Upper lobe of left lung (tissue), 6 donors: ENCODE measurements at regions not wholly inside any gene's neighbourhood (a gene's known extent, or its start where the extent isn't known, plus 50 kb on each side); places are given as distances from the start of the nearest gene placed in this dataset.

Source experiments
- ATAC-seq, 2 donors: fragments of 200-7000 bp; cut with Tn5 transposase; one replicate each; pipeline ENCODE4 v1.9.1; 2022; ENCODE audit warnings: mild to moderate bottlenecking in 2 of 2, moderate library complexity in 2 of 2; ENCODE audit not compliant: low FRiP score in 2 of 2
- DNase-seq, 2 donors: peaks; one replicate each; pipeline ENCODE4 v3.0.0-alpha.2; 2019 to 2020
- H3K27ac ChIP-seq, 4 donors: fragments of 200-600 bp; sonication (generic); one replicate each; pipeline ENCODE4 v1.5.1; 2016 to 2019
- H3K27me3 ChIP-seq, 4 donors: fragments of 200-600 bp; sonication (generic); one replicate each; pipeline ENCODE4 v1.5.1; 2017 to 2019
- H3K36me3 ChIP-seq, 4 donors: fragments of 200-600 bp; sonication (generic); one replicate each; pipeline ENCODE4 v1.5.1; 2016 to 2019
- H3K4me1 ChIP-seq, 4 donors: fragments of 200-600 bp; sonication (generic); one replicate each; pipeline ENCODE4 v1.5.1; 2018 to 2019
- H3K4me3 ChIP-seq, 4 donors: fragments of 200-600 bp; sonication (generic); one replicate each; pipeline ENCODE4 v1.5.1; 2017 to 2019; ENCODE audit warnings: mild to moderate bottlenecking in 2 of 4, moderate library complexity in 1 of 4
- H3K9me3 ChIP-seq, 4 donors: fragments of 200-600 bp; sonication (generic); one replicate each; pipeline ENCODE4 v1.5.1; 2018 to 2019
- CTCF ChIP-seq, 6 experiments: fragments of 450-650 bp in 4 of 6; fragments of 200-600 bp in 2 of 6; sonication (generic) in 2 of 6; IDR thresholded peaks; one replicate each; pipeline ENCODE4 v1.5.1; 2016 to 2019; ENCODE audit warnings: antibody characterized with exemption in 6 of 6
- EP300 ChIP-seq, 4 donors: sonication (generic); formaldehyde crosslinking; IDR thresholded peaks; one replicate each; pipeline ENCODE4 v1.5.1; 2017; ENCODE audit warnings: antibody characterized with exemption in 4 of 4, control low read depth in 2 of 4
- POLR2A ChIP-seq, 4 donors: fragments of 450-650 bp; IDR thresholded peaks; one replicate each; pipeline ENCODE4 v1.5.1; 2016 to 2017; ENCODE audit warnings: antibody characterized with exemption in 4 of 4, mild to moderate bottlenecking in 2 of 4
- POLR2AphosphoS5 ChIP-seq, 2 donors: sonication (generic); formaldehyde crosslinking; IDR thresholded peaks; one replicate each; pipeline ENCODE4 v1.5.1; 2017; ENCODE audit warnings: antibody characterized with exemption in 2 of 2
- WGBS, 2 donors: methylation state at CpG; one replicate each; pipeline ENCODE4 v1.1.5; 2017 to 2018; 5-methylcytosine and 5-hydroxymethylcytosine counted together
- donor health status: DM: no; HTN: no; CAD: no; lungs with moderate emphysema.
- donor health status: DM: no; HTN: yes; CAD: no; lungs with severe emphysema.

GRCh38 chr2:64721320-64721623, 67.6 kb upstream of the SERTAD2 start:
- 73 to 77% methylated on average over 5 of the region's 5 CpGs for WGBS, 2 donors
- Histone ChIP-seq H3K9me3 (no peaks in the 10 kb centered on the region), H3K4me1 (peaks cover 0 to 5% (median 3%) of the 10 kb centered on the region in 4 donors), H3K36me3 (no peaks in the 10 kb centered on the region), H3K4me3 (no peak overlapping the region), H3K27ac (no peak overlapping the region), H3K27me3 (no peaks in the 10 kb centered on the region)
- DNase-seq (no peak), ATAC-seq (no peak)
- TF ChIP-seq POLR2AphosphoS5 (IDR thresholded peaks at IDR 0.05) (no peak), CTCF (IDR thresholded peaks at IDR 0.05) (no peak), EP300 (IDR thresholded peaks at IDR 0.05) (no peak), POLR2A (IDR thresholded peaks at IDR 0.05) (no peak)

GRCh38 chr2:64722291-64723044, 68.8 kb upstream of the SERTAD2 start:
- no peaks in the 10 kb centered on the region for H3K9me3 ChIP-seq
- no peaks in the 10 kb centered on the region for H3K36me3 ChIP-seq
- no peaks in the 10 kb centered on the region for H3K27me3 ChIP-seq
- no peak overlapping the region for H3K27ac ChIP-seq
- TF ChIP-seq POLR2A (IDR thresholded peaks at IDR 0.05) (no peak), EP300 (IDR thresholded peaks at IDR 0.05) (no peak), CTCF (IDR thresholded peaks at IDR 0.05) (no peak), POLR2AphosphoS5 (IDR thresholded peaks at IDR 0.05) (no peak)
- H3K4me3 ChIP-seq: no peak overlapping the region
- H3K4me1 ChIP-seq: peaks cover 8 to 15% (median 14%) of the 10 kb centered on the region in 4 donors
- 63 to 67% methylated on average over 2 of the region's 2 CpGs for WGBS, 2 donors
- DNase-seq (no peak), ATAC-seq (no peak)

GRCh38 chr2:64727013-64727767, 73.5 kb upstream of the SERTAD2 start:
- H3K27me3 ChIP-seq: no peaks in the 10 kb centered on the region
- TF ChIP-seq EP300 (IDR thresholded peaks at IDR 0.05): no peak
- TF ChIP-seq POLR2AphosphoS5 (IDR thresholded peaks at IDR 0.05): no peak
- no peak for TF ChIP-seq POLR2A (IDR thresholded peaks at IDR 0.05)
- TF ChIP-seq CTCF (IDR thresholded peaks at IDR 0.05): no peak
- H3K9me3 ChIP-seq: no peaks in the 10 kb centered on the region
- DNase-seq (no peak), ATAC-seq (peak in 1 of 2 donors; percentile 58)
- H3K36me3 ChIP-seq: no peaks in the 10 kb centered on the region
- H3K4me3 ChIP-seq: peak overlapping the region in 1 of 4 donors; percentile 9
- H3K4me1 ChIP-seq: peaks cover 26 to 38% (median 35%) of the 10 kb centered on the region in 4 donors
- peak overlapping the region; percentile 65 to 78 (median 71) for H3K27ac ChIP-seq
- 58 to 65% methylated on average over 3 of the region's 3 CpGs for WGBS, 2 donors

DNA sequence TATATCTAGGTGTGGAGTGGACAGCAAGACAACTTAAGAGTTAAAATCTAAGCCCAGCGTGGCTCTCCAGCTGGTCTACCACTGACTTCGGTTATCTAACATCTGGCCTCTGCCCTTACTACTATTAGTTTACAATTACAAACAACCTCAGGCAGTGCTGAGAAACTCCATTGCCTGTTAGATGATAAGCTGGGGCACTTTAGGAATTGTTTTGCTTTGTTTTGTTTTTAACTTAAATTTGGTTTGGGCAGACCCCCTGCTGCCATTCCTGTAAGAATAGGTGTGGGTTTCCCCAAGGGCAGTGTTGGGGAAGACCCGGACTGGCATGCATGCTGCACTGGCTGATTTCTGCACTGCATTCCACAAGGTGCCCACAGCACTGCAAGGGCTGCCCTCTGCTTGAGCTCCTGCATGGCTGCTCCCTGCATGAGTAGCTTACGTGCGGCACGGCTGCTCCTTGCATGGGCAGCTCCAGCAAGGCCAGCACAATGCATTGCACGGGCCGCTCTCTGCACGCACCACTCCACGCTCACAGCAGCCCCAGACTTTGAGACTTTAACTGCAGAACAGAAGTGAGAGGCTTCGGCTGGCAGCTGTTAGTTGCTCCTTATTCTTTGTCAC, 74.2 kb upstream of the SERTAD2 start:
- H3K27me3 ChIP-seq: no peaks in the 10 kb centered on the region
- WGBS, 2 donors: 74 to 80% methylated on average over 10 of the region's 11 CpGs
- no peaks in the 10 kb centered on the region for H3K36me3 ChIP-seq
- DNase-seq (peak in 1 of 2 donors; percentile 45), ATAC-seq (no peak)
- H3K4me1 ChIP-seq: peaks cover 26 to 38% (median 35%) of the 10 kb centered on the region in 4 donors
- no peak overlapping the region for H3K4me3 ChIP-seq
- TF ChIP-seq EP300 (IDR thresholded peaks at IDR 0.05) (no peak), POLR2AphosphoS5 (IDR thresholded peaks at IDR 0.05) (no peak), POLR2A (IDR thresholded peaks at IDR 0.05) (no peak), CTCF (IDR thresholded peaks at IDR 0.05) (no peak)
- H3K27ac ChIP-seq: peak overlapping the region in 3 of 4 donors; percentile 66 to 78 (median 76)
- H3K9me3 ChIP-seq: no peaks in the 10 kb centered on the region
